ENCODE measurements at regions not wholly inside any gene's neighbourhood (a gene's known extent, or its start where the extent isn't known, plus 50 kb on each side); places are given as distances from the start of the nearest gene placed in this dataset.

- TF ChIP-seq POLR2A (IDR thresholded peaks at IDR 0.05) (no peak), CTCF (IDR thresholded peaks at IDR 0.05) (no peak)
- WGBS, 2 donors: 51 to 61% methylated on average over 2 of the region's 2 CpGs
- DNase-seq (ENCODE audit: low spot score in 2 of 2): no peak
- intact Hi-C loops (cut with DNase I; ENCODE audit: low total_unique reads): no loop called here
- no peak overlapping the region for H3K4me3 ChIP-seq (ENCODE audit: low read depth, poor library complexity, severe bottlenecking)
These were observed 1888.1 kb upstream of the SEL1L start for GRCh38 chr14:83421711-83422110.

GRCh38 chr14:83425138-83425537, 1891.5 kb upstream of the SEL1L start:
- TF ChIP-seq POLR2A (IDR thresholded peaks at IDR 0.05): no peak
- TF ChIP-seq CTCF (IDR thresholded peaks at IDR 0.05): no peak
- intact Hi-C loops (cut with DNase I; ENCODE audit: low total_unique reads): no loop called here
- H3K4me3 ChIP-seq (ENCODE audit: low read depth, poor library complexity, severe bottlenecking): no peak overlapping the region
- DNase-seq (ENCODE audit: low spot score in 2 of 2): no peak

- no peak overlapping the region for H3K4me3 ChIP-seq (ENCODE audit: low read depth, poor library complexity, severe bottlenecking)
- no peak for DNase-seq (ENCODE audit: low spot score in 2 of 2)
- intact Hi-C loops (cut with DNase I; ENCODE audit: low total_unique reads): no loop called here
- no peak for TF ChIP-seq POLR2A (IDR thresholded peaks at IDR 0.05)
- no peak for TF ChIP-seq CTCF (IDR thresholded peaks at IDR 0.05)
- WGBS, 2 donors: 80 to 81% methylated on average over 2 of the region's 2 CpGs
These were observed 1892.1 kb upstream of the SEL1L start for GRCh38 chr14:83425706-83426105.

GRCh38 chr14:83433618-83434017, 1900.0 kb upstream of the SEL1L start:
- no peak overlapping the region for H3K4me3 ChIP-seq (ENCODE audit: low read depth, poor library complexity, severe bottlenecking)
- WGBS, 2 donors: 72 to 74% methylated on average over 1 of the region's 1 CpG
- DNase-seq (ENCODE audit: low spot score in 2 of 2): no peak
- intact Hi-C loops (cut with DNase I; ENCODE audit: low total_unique reads): no loop called here
- no peak for TF ChIP-seq POLR2A (IDR thresholded peaks at IDR 0.05)
- TF ChIP-seq CTCF (IDR thresholded peaks at IDR 0.05): no peak

GRCh38 chr14:83441801-83442200, 1908.1 kb upstream of the SEL1L start:
- 83 to 87% methylated on average over 2 of the region's 2 CpGs for WGBS, 2 donors

More at GRCh38 chr14:83441801-83442200, 1908.1 kb upstream of the SEL1L start:
- TF ChIP-seq POLR2A (IDR thresholded peaks at IDR 0.05) (no peak), CTCF (IDR thresholded peaks at IDR 0.05) (no peak)
- DNase-seq (ENCODE audit: low spot score in 2 of 2): no peak
- intact Hi-C loops (cut with DNase I; ENCODE audit: low total_unique reads): no loop called here
- H3K4me3 ChIP-seq (ENCODE audit: low read depth, poor library complexity, severe bottlenecking): no peak overlapping the region
